ENCODE measurements at regions not wholly inside any gene's neighbourhood (a gene's known extent, or its start where the extent isn't known, plus 50 kb on each side); places are given as distances from the start of the nearest gene placed in this dataset.

DNA sequence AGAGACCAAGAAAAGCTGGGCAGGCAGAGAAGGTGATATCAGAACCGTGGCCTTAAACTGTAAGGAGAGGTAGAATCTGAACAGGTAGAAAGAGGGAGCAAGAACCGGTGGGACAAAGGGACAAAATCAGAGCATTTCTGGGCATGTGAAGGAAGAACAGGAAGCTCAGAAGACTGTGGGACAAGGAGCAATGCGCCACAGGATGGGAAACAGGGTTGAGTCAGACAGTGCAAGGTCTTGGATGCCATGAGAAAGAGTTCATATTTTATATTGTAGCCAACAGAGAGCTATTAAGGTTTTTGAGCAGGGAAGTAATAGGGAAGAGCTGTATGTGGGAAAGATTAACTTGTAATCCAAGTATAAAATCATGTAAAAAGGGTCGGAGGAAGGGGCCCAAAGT is 106.4 kb upstream of the UGP2 start:
- H4K20me1 ChIP-seq (ENCODE audit: control insufficient read depth, insufficient read depth) = no peaks in the 10 kb centered on the region
- ChIA-PET POLR2A (no interaction called here), SMC1A (ENCODE audit: uncharacterized antibody, unreplicated experiment) (interaction anchor here (1.1 kb wide), 1 partner anchor 27 kb away, joined by 4 read pairs; no protein-coding TSS in a partner anchor), RAD21 (ENCODE audit: unreplicated experiment) (no interaction called here), CTCF (interaction anchor here (1.4 to 2.2 kb wide), 2 partner anchors 24 to 36 kb away, joined by 3 to 8 read pairs; no protein-coding TSS in a partner anchor)
- no peak overlapping the region for H3K4me2 ChIP-seq (ENCODE audit: control insufficient read depth, insufficient read depth)
- ATAC-seq (no peak), DNase-seq (ENCODE audit: low read depth, low spot score) (no peak), FAIRE-seq (no peak)
- H3K9me3 ChIP-seq (replicated peaks; ENCODE audit: control insufficient read depth, insufficient read depth, low read length) = no peaks in the 10 kb centered on the region
- no peak overlapping the region for H3K4me3 ChIP-seq
- H2AFZ ChIP-seq (ENCODE audit: control insufficient read depth, low read depth, low read length) = no peak overlapping the region
- H3K4me1 ChIP-seq (ENCODE audit: control insufficient read depth, insufficient read depth, low read length) = no peaks in the 10 kb centered on the region
- intact Hi-C loops (cut with micrococcal nuclease; ENCODE audit: unreplicated experiment) = no loop called here
- H3K27ac ChIP-seq (ENCODE audit: control insufficient read depth, insufficient read depth) = no peak overlapping the region
- no peaks in the 10 kb centered on the region for H3K27me3 ChIP-seq (replicated peaks in 1 of 2; ENCODE audit: control insufficient read depth in 2 of 2, insufficient read depth in 2 of 2, low read length in 1 of 2)
- no peak for TF ChIP-seq PAX5 (IDR thresholded peaks at IDR 0.05; ENCODE audit: borderline replicate concordance, low read depth, low read length)
- TF ChIP-seq SP1 (IDR thresholded peaks at IDR 0.05; ENCODE audit: low read depth, low read length) = no peak
- no peak for TF ChIP-seq RCOR1 (conservative IDR thresholded peaks at IDR 0.05; ENCODE audit: low read depth, low read length)
- TF ChIP-seq, protein P1, sequence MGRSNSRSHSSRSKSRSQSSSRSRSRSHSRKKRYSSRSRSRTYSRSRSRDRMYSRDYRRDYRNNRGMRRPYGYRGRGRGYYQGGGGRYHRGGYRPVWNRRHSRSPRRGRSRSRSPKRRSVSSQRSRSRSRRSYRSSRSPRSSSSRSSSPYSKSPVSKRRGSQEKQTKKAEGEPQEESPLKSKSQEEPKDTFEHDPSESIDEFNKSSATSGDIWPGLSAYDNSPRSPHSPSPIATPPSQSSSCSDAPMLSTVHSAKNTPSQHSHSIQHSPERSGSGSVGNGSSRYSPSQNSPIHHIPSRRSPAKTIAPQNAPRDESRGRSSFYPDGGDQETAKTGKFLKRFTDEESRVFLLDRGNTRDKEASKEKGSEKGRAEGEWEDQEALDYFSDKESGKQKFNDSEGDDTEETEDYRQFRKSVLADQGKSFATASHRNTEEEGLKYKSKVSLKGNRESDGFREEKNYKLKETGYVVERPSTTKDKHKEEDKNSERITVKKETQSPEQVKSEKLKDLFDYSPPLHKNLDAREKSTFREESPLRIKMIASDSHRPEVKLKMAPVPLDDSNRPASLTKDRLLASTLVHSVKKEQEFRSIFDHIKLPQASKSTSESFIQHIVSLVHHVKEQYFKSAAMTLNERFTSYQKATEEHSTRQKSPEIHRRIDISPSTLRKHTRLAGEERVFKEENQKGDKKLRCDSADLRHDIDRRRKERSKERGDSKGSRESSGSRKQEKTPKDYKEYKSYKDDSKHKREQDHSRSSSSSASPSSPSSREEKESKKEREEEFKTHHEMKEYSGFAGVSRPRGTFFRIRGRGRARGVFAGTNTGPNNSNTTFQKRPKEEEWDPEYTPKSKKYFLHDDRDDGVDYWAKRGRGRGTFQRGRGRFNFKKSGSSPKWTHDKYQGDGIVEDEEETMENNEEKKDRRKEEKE (IDR thresholded peaks at IDR 0.05) = no peak
- TF ChIP-seq ZZZ3 (IDR thresholded peaks at IDR 0.05; ENCODE audit: control insufficient read depth, insufficient read length, low read depth) = no peak
- no peak for TF ChIP-seq KDM1A (IDR thresholded peaks at IDR 0.05; ENCODE audit: borderline replicate concordance)
- no peak for TF ChIP-seq EP300 (IDR thresholded peaks at IDR 0.05; ENCODE audit: borderline replicate concordance in 1 of 2, control insufficient read depth in 1 of 2, low read depth in 2 of 2, low read length in 2 of 2)
- TF ChIP-seq CREB1 (IDR thresholded peaks at IDR 0.05; ENCODE audit: low read depth) = no peak
- no peak for TF ChIP-seq NR2C1 (IDR thresholded peaks at IDR 0.05)
- no peak for TF ChIP-seq NRF1 (conservative IDR thresholded peaks at IDR 0.05; ENCODE audit: low read depth, low read length)
- no peak for TF ChIP-seq POU2F2 (IDR thresholded peaks at IDR 0.05; ENCODE audit: borderline replicate concordance, low read depth, low read length)
- TF ChIP-seq TCF12 (IDR thresholded peaks at IDR 0.05; ENCODE audit: low read depth, low read length) = no peak
- TF ChIP-seq MEF2A (IDR thresholded peaks at IDR 0.05; ENCODE audit: insufficient read depth, low read depth, low read length) = no peak
- TF ChIP-seq, protein P2, sequence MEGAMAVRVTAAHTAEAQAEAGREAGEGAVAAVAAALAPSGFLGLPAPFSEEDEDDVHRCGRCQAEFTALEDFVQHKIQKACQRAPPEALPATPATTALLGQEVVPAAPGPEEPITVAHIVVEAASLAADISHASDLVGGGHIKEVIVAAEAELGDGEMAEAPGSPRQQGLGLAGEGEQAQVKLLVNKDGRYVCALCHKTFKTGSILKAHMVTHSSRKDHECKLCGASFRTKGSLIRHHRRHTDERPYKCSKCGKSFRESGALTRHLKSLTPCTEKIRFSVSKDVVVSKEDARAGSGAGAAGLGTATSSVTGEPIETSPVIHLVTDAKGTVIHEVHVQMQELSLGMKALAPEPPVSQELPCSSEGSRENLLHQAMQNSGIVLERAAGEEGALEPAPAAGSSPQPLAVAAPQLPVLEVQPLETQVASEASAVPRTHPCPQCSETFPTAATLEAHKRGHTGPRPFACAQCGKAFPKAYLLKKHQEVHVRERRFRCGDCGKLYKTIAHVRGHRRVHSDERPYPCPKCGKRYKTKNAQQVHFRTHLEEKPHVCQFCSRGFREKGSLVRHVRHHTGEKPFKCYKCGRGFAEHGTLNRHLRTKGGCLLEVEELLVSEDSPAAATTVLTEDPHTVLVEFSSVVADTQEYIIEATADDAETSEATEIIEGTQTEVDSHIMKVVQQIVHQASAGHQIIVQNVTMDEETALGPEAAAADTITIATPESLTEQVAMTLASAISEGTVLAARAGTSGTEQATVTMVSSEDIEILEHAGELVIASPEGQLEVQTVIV (IDR thresholded peaks at IDR 0.05; ENCODE audit: borderline replicate concordance, partially characterized antibody) = no peak
- no peak for TF ChIP-seq HDGF (IDR thresholded peaks at IDR 0.05)
- no peak for TF ChIP-seq RFX5 (IDR thresholded peaks at IDR 0.05; ENCODE audit: low read depth, low read length)
- no peak for TF ChIP-seq SMARCA5 (IDR thresholded peaks at IDR 0.05)
- TF ChIP-seq MTA2 (IDR thresholded peaks at IDR 0.05; ENCODE audit: low read depth) = no peak
- no peak for TF ChIP-seq SMAD1 (IDR thresholded peaks at IDR 0.05; ENCODE audit: low read depth, partially characterized antibody)
- TF ChIP-seq CHD1 (IDR thresholded peaks at IDR 0.05; ENCODE audit: low read depth, low read length) = no peak
- in situ Hi-C loops (cut with MboI) = no loop called here
- no TSS peak for BruUV-seq (replicated peaks)
- no peak overlapping the region for H3K9ac ChIP-seq (ENCODE audit: control insufficient read depth, insufficient read depth, low read length)
- WGBS (ENCODE audit: insufficient coverage, insufficient replicate concordance, low lambda C conversion rate, missing lambda C conversion rate) = 61% methylated on average over 4 of the region's 4 CpGs
- no peaks in the 10 kb centered on the region for H3K36me3 ChIP-seq (ENCODE audit: control insufficient read depth in 2 of 2, insufficient read depth in 2 of 2, low read length in 1 of 2)
- no peaks in the 10 kb centered on the region for H3K79me2 ChIP-seq (ENCODE audit: control insufficient read depth, insufficient read depth, low read length)

Measured in GM12878 (cell line).